Fibroblast of lung (primary cell): ENCODE measurements at regions not wholly inside any gene's neighbourhood (a gene's known extent, or its start where the extent isn't known, plus 50 kb on each side); places are given as distances from the start of the nearest gene placed in this dataset.

ENCODE experiments used
- EZH2 ChIP-seq: IDR thresholded peaks from 2 replicates; pipeline ENCODE4 v1.5.1; 2012; ENCODE audit warnings: low read length, control low read depth, mild to moderate bottlenecking; ENCODE audit errors: missing control alignments
- TF ChIP-seq, protein P1 (sequence below), 2 donors: IDR thresholded peaks in 1 of 2; conservative IDR thresholded peaks in 1 of 2; 1 replicate in 1 of 2; 2 replicates in 1 of 2; pipeline ENCODE4 v1.5.1; 2011 to 2012; ENCODE audit warnings: low read length in 2 of 2, control low read depth in 1 of 2, inconsistent platforms in 1 of 2, low read depth in 1 of 2, mild to moderate bottlenecking in 1 of 2

DNA sequence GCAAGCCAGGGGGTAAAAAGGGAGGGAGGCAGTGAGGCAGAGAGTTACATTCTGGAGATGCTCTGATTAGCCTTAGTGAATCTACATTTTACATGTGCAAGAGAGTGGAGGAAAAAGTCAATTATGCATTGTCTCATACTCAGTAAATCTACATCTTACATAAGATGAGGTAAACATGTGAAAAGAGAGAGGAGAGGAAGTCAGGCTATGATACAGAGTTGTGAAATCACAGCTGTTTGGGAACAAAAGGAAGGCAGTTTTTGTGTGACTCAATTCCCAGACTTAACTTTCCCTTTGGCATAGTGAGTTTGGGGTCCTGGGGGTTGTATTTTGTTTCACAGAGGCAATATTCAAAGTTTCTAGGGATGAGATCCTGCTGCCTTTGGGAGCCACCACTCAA is 67.8 kb downstream of the GP2 start:
- TF ChIP-seq, protein P1, sequence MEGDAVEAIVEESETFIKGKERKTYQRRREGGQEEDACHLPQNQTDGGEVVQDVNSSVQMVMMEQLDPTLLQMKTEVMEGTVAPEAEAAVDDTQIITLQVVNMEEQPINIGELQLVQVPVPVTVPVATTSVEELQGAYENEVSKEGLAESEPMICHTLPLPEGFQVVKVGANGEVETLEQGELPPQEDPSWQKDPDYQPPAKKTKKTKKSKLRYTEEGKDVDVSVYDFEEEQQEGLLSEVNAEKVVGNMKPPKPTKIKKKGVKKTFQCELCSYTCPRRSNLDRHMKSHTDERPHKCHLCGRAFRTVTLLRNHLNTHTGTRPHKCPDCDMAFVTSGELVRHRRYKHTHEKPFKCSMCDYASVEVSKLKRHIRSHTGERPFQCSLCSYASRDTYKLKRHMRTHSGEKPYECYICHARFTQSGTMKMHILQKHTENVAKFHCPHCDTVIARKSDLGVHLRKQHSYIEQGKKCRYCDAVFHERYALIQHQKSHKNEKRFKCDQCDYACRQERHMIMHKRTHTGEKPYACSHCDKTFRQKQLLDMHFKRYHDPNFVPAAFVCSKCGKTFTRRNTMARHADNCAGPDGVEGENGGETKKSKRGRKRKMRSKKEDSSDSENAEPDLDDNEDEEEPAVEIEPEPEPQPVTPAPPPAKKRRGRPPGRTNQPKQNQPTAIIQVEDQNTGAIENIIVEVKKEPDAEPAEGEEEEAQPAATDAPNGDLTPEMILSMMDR (conservative IDR thresholded peaks at IDR 0.05 in 1 of 2, IDR thresholded peaks at IDR 0.05 in 1 of 2; ENCODE audit: low read depth in 1 of 2, low read length in 2 of 2), result no peak
- TF ChIP-seq EZH2, result no peak
